Endothelial cell of umbilical vein (primary cell): ENCODE measurements at regions not wholly inside any gene's neighbourhood (a gene's known extent, or its start where the extent isn't known, plus 50 kb on each side); places are given as distances from the start of the nearest gene placed in this dataset.

Experiments used
- BruUV-seq: library from RNA; stranded (reverse); fragments of 400-500 nt; replicated peaks from 2 replicates; lab custom pipeline; 2021; lab: Mats Ljungman, UMichigan
- CTCF ChIA-PET: fragments of 300-600, 350-600 bp; sonication (Branson Sonifier 250); formaldehyde crosslinking; loops from one replicate; lab custom pipeline; 2021; ENCODE audit warnings: antibody characterized with exemption, inconsistent platforms; lab: Charles Lee
- POLR2A ChIA-PET: fragments of 300-600, 350-600 bp; sonication (Branson Sonifier 250); formaldehyde crosslinking; loops from one replicate; lab custom pipeline; 2021; ENCODE audit warnings: antibody characterized with exemption, inconsistent platforms; lab: Charles Lee
- DNase-seq: peaks from one replicate; pipeline ENCODE4 v3.0.0-alpha.2; 2011; ENCODE audit warnings: low read depth, low spot score
- FAIRE-seq: peaks from 2 replicates; lab custom pipeline; 2011; peaks lifted over from hg19 to GRCh38; lab: Jason Lieb, UNC
- H2AFZ ChIP-seq: 2 replicates; pipeline ENCODE4 v1.6.0; 2012; ENCODE audit warnings: low read depth, low read length, control low read depth, inconsistent platforms
- H3K27ac ChIP-seq: 2 replicates; pipeline ENCODE4 v1.5.1; 2011; ENCODE audit warnings: low read depth, mild to moderate bottlenecking, control low read depth, low read length, moderate library complexity; ENCODE audit not compliant: insufficient read depth
- H3K27me3 ChIP-seq, 2 experiments: 2 replicates each; pipeline versions ENCODE4 v1.6.0 to v1.6.1; 2011; ENCODE audit warnings: low read length in 2 of 2, mixed read lengths in 1 of 2; ENCODE audit not compliant: control insufficient read depth in 2 of 2, insufficient read depth in 2 of 2
- H3K36me3 ChIP-seq, 2 experiments: 2 replicates in 1 of 2; 3 replicates in 1 of 2; pipeline ENCODE4 v1.5.1; 2011; ENCODE audit warnings: low read length in 2 of 2, mild to moderate bottlenecking in 1 of 2, moderate library complexity in 1 of 2; ENCODE audit not compliant: control insufficient read depth in 2 of 2, insufficient read depth in 2 of 2; ENCODE audit errors: extremely low read depth in 1 of 2
- H3K4me1 ChIP-seq: 3 replicates; pipeline ENCODE4 v1.5.1; 2011; ENCODE audit warnings: mild to moderate bottlenecking, low read length; ENCODE audit not compliant: control insufficient read depth, insufficient read depth; ENCODE audit errors: extremely low read depth
- H3K4me2 ChIP-seq: 2 replicates; pipeline ENCODE4 v1.6.1; 2011; ENCODE audit warnings: low read length, control low read depth, mixed read lengths; ENCODE audit not compliant: insufficient read depth
- H3K4me3 ChIP-seq, 3 experiments: fragments of 200-600 bp in 1 of 3; sonication (generic), shearing (Covaris generic) in 1 of 3; replicated peaks in 1 of 3; 2 replicates each; pipeline ENCODE4 v1.5.1; 2011 to 2016; ENCODE audit warnings: control low read depth in 3 of 3, low read length in 3 of 3, mild to moderate bottlenecking in 2 of 3, inconsistent platforms in 1 of 3, low read depth in 1 of 3, moderate library complexity in 1 of 3; ENCODE audit not compliant: insufficient read depth in 1 of 3
- H3K79me2 ChIP-seq: 2 replicates; pipeline ENCODE4 v1.6.0; 2012; ENCODE audit warnings: low read length, inconsistent platforms; ENCODE audit not compliant: control insufficient read depth, insufficient read depth
- H3K9ac ChIP-seq: replicated peaks from 2 replicates; pipeline ENCODE3; 2011; ENCODE audit warnings: low read length, control low read depth; ENCODE audit not compliant: insufficient read depth; ENCODE audit errors: extremely low read depth
- H3K9me1 ChIP-seq: replicated peaks from 3 replicates; pipeline ENCODE4 v1.6.0; 2011; ENCODE audit warnings: mild to moderate bottlenecking, low read length; ENCODE audit not compliant: control insufficient read depth, insufficient read depth; ENCODE audit errors: extremely low read depth
- H3K9me3 ChIP-seq: replicated peaks from 2 replicates; pipeline ENCODE4 v1.5.1; 2012; ENCODE audit warnings: low read length, inconsistent platforms; ENCODE audit not compliant: control insufficient read depth, insufficient read depth
- H4K20me1 ChIP-seq: replicated peaks from 2 replicates; pipeline ENCODE3; 2011; ENCODE audit warnings: mild to moderate bottlenecking, low read length; ENCODE audit not compliant: control insufficient read depth, insufficient read depth; ENCODE audit errors: extremely low read depth
- EZH2 ChIP-seq: IDR thresholded peaks from 2 replicates; pipeline ENCODE4 v1.6.1; 2012; ENCODE audit warnings: borderline replicate concordance, low read depth, mild to moderate bottlenecking, moderate library complexity, low read length, inconsistent platforms; ENCODE audit not compliant: severe bottlenecking
- FOS ChIP-seq: IDR thresholded peaks from 2 replicates; pipeline ENCODE4 v1.6.1; 2011; ENCODE audit warnings: mild to moderate bottlenecking, low read length, moderate library complexity, borderline replicate concordance; ENCODE audit not compliant: insufficient read depth
- GATA2 ChIP-seq: IDR thresholded peaks from 2 replicates; pipeline ENCODE4 v1.7.0; 2011; ENCODE audit warnings: low read depth, mild to moderate bottlenecking, moderate library complexity, mixed read lengths, low read length; ENCODE audit not compliant: insufficient read length, insufficient read depth
- JUN ChIP-seq: IDR thresholded peaks from 2 replicates; pipeline ENCODE4 v1.6.1; 2011; ENCODE audit warnings: borderline replicate concordance, low read depth; ENCODE audit not compliant: insufficient read length, insufficient read depth
- MYC ChIP-seq: IDR thresholded peaks from one replicate; pipeline ENCODE4 v1.6.1; 2011; ENCODE audit warnings: mild to moderate bottlenecking, low read depth, low read length
- POLR2A ChIP-seq: IDR thresholded peaks from 2 replicates; pipeline ENCODE4 v1.6.1; 2012; ENCODE audit warnings: low read depth, mild to moderate bottlenecking, control low read depth, low read length
- POLR2AphosphoS5 ChIP-seq: IDR thresholded peaks from 2 replicates; pipeline ENCODE4 v1.6.1; 2012; ENCODE audit warnings: low read depth, mild to moderate bottlenecking, control low read depth, low read length, moderate library complexity; ENCODE audit not compliant: insufficient read depth
- dilution Hi-C: fragments of 300-500 bp; cut with MboI; formaldehyde crosslinking; loops from one replicate; pipeline ENCODE4 v1.15.0; 2019; ENCODE audit warnings: low sequenced_read_pairs; ENCODE audit not compliant: extremely low pct_ligation_motif_present
- intact Hi-C: fragments of 100-400 bp; cut with micrococcal nuclease; formaldehyde crosslinking; loops from one replicate; pipeline ENCODE4 v1.10.0; 2022
- TF ChIP-seq, protein P1 (sequence below): IDR thresholded peaks from 2 replicates; pipeline ENCODE4 v1.6.1; 2011; ENCODE audit not compliant: insufficient read depth, insufficient read length
- TF ChIP-seq, protein P2 (sequence below), 2 donors: IDR thresholded peaks; 1 replicate in 1 of 2; 2 replicates in 1 of 2; pipeline ENCODE4 v1.5.1; 2011; ENCODE audit warnings: low read length in 2 of 2, mild to moderate bottlenecking in 2 of 2, moderate library complexity in 2 of 2, control low read depth in 1 of 2, inconsistent platforms in 1 of 2, low read depth in 1 of 2; ENCODE audit not compliant: insufficient read depth in 1 of 2; ENCODE audit errors: extremely low read depth in 1 of 2

GRCh38 chr6:140871911-140872310 lies 1260.8 kb upstream of the GJE1 start:
- ChIA-PET CTCF (no interaction called here), POLR2A (no interaction called here)
- no peak for TF ChIP-seq POLR2AphosphoS5
- TF ChIP-seq JUN: no peak
- TF ChIP-seq GATA2: no peak
- no peak for TF ChIP-seq FOS
- TF ChIP-seq EZH2: no peak
- no peak for TF ChIP-seq POLR2A
- TF ChIP-seq MYC: no peak
- TF ChIP-seq, protein P1, sequence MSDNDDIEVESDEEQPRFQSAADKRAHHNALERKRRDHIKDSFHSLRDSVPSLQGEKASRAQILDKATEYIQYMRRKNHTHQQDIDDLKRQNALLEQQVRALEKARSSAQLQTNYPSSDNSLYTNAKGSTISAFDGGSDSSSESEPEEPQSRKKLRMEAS: no peak
- TF ChIP-seq, protein P2, sequence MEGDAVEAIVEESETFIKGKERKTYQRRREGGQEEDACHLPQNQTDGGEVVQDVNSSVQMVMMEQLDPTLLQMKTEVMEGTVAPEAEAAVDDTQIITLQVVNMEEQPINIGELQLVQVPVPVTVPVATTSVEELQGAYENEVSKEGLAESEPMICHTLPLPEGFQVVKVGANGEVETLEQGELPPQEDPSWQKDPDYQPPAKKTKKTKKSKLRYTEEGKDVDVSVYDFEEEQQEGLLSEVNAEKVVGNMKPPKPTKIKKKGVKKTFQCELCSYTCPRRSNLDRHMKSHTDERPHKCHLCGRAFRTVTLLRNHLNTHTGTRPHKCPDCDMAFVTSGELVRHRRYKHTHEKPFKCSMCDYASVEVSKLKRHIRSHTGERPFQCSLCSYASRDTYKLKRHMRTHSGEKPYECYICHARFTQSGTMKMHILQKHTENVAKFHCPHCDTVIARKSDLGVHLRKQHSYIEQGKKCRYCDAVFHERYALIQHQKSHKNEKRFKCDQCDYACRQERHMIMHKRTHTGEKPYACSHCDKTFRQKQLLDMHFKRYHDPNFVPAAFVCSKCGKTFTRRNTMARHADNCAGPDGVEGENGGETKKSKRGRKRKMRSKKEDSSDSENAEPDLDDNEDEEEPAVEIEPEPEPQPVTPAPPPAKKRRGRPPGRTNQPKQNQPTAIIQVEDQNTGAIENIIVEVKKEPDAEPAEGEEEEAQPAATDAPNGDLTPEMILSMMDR (IDR thresholded peaks at IDR 0.05; ENCODE audit: extremely low read depth in 1 of 2, insufficient read depth in 1 of 2, low read depth in 1 of 2, low read length in 2 of 2): no peak
- Histone ChIP-seq H3K79me2 (no peaks in the 10 kb centered on the region), H3K9me1 (no peaks in the 10 kb centered on the region), H4K20me1 (no peaks in the 10 kb centered on the region), H3K4me1 (no peaks in the 10 kb centered on the region), H3K4me2 (no peak overlapping the region), H3K9ac (no peak overlapping the region), H3K9me3 (no peaks in the 10 kb centered on the region), H3K36me3 (no peaks in the 10 kb centered on the region), H2AFZ (no peak overlapping the region), H3K27ac (no peak overlapping the region), H3K27me3 (no peaks in the 10 kb centered on the region), H3K4me3 (no peak overlapping the region)
- FAIRE-seq (no peak), DNase-seq (no peak)
- no TSS peak for BruUV-seq
- dilution Hi-C loops: no loop called here
- intact Hi-C loops: no loop called here
